Stimulated activated CD4-positive, alpha-beta T cell treated with anti-CD3 and anti-CD28 coated beads, Interleukin-1b, Interleukin-23, amount 100 ng/mL, for 24 hours (primary cell): ENCODE measurements at regions not wholly inside any gene's neighbourhood (a gene's known extent, or its start where the extent isn't known, plus 50 kb on each side); places are given as distances from the start of the nearest gene placed in this dataset.

ENCODE experiments used
- DNase-seq, 4 experiments: peaks; one replicate each; pipeline ENCODE4 v3.0.0-alpha.2; 2020; ENCODE audit warnings: low read depth in 4 of 4, low spot score in 1 of 4

GRCh38 chr10:43963379-43963778, 314.7 kb upstream of the ZNF32 start:
- DNase-seq: no peak

GRCh38 chr10:43962346-43963191, 313.9 kb upstream of the ZNF32 start:
- no peak for DNase-seq

- no peak for DNase-seq
Observed at GRCh38 chr10:43961523-43962345, 313.1 kb upstream of the ZNF32 start.

- no peak for DNase-seq
Observed at GRCh38 chr10:43960981-43961380, 312.3 kb upstream of the ZNF32 start.

GRCh38 chr10:43960477-43960876, 311.8 kb upstream of the ZNF32 start:
- DNase-seq: no peak

- DNase-seq: no peak
Observed at GRCh38 chr10:43960135-43960415, 311.4 kb upstream of the ZNF32 start.

GRCh38 chr10:43959364-43960134, 310.9 kb upstream of the ZNF32 start:
- DNase-seq: no peak

- no peak for DNase-seq
Observed at GRCh38 chr10:43958964-43959363, 310.3 kb upstream of the ZNF32 start.

- DNase-seq: no peak
Observed at GRCh38 chr10:43958071-43958432, 309.4 kb upstream of the ZNF32 start.

GRCh38 chr10:43957267-43958070, 308.8 kb upstream of the ZNF32 start:
- no peak for DNase-seq

- DNase-seq: no peak
Observed at GRCh38 chr10:43955978-43956377, 307.3 kb upstream of the ZNF32 start.

- no peak for DNase-seq
Observed at GRCh38 chr10:43955002-43955596, 306.4 kb upstream of the ZNF32 start.

GRCh38 chr10:43953672-43954071, 305.0 kb upstream of the ZNF32 start:
- DNase-seq: no peak

- no peak for DNase-seq
Observed at GRCh38 chr10:43952760-43953159, 304.1 kb upstream of the ZNF32 start.

- DNase-seq: no peak
Observed at GRCh38 chr10:43949351-43949750, 300.7 kb upstream of the ZNF32 start.

GRCh38 chr10:43946445-43946844, 297.8 kb upstream of the ZNF32 start:
- no peak for DNase-seq

GRCh38 chr10:43945908-43946307, 297.2 kb upstream of the ZNF32 start:
- DNase-seq: no peak

GRCh38 chr10:43945094-43945730, 296.5 kb upstream of the ZNF32 start:
- no peak for DNase-seq

GRCh38 chr10:43944381-43945093, 295.9 kb upstream of the ZNF32 start:
- DNase-seq: no peak
